ENCODE measurements at regions not wholly inside any gene's neighbourhood (a gene's known extent, or its start where the extent isn't known, plus 50 kb on each side); places are given as distances from the start of the nearest gene placed in this dataset.

DNA sequence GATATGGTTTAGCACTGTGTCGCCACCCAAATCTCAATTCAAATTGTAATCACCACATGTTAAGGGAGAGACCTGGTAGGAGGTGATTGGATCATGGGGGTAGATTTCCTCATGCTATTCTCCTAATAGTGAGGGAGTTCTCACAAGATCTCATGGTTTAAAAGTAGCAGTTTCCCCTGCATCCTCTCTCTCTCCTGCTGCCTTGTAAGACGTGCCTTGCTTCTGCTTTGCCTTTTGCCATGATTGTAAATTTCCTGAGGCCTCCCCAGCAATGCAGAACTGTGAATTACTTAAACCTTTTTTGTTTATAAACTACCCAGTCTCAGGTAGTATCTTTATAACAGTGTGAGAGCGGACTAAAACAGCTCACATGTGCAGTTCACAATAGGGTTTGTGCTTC lies 1668.7 kb upstream of the RAG2 start:
- H3K4me1 ChIP-seq (ENCODE audit: insufficient read depth, low read length), result no peaks in the 10 kb centered on the region
- no peak overlapping the region for H3K27ac ChIP-seq (ENCODE audit: extremely low read length, insufficient read depth, low read length)
- no peaks in the 10 kb centered on the region for H3K79me2 ChIP-seq (ENCODE audit: insufficient read depth, low read length)
- CTCF ChIA-PET (ENCODE audit: low intra/inter-chr PET ratio, low total read pairs), result no interaction called here
- H4K20me1 ChIP-seq (ENCODE audit: insufficient read depth, low read length), result no peaks in the 10 kb centered on the region
- H3K4me3 ChIP-seq (replicated peaks in 1 of 3; ENCODE audit: insufficient read depth in 1 of 3, low read depth in 2 of 3, low read length in 3 of 3), result no peak overlapping the region
- H2AFZ ChIP-seq (ENCODE audit: low read length), result no peak overlapping the region
- H3K27me3 ChIP-seq (ENCODE audit: control insufficient read depth in 1 of 2, insufficient read depth in 2 of 2, low read length in 2 of 2), result no peaks in the 10 kb centered on the region; a peak in 1 of 5 replicates
- H3K9me3 ChIP-seq (ENCODE audit: low read length), result peaks cover 61% of the 10 kb centered on the region
- BruUV-seq (replicated peaks), result no TSS peak
- DNase-seq (ENCODE audit: low spot score) (no peak), ATAC-seq (no peak), FAIRE-seq (no peak)
- TF ChIP-seq SP4 (CRISPR knock-in tag; IDR thresholded peaks at IDR 0.05), result no peak
- TF ChIP-seq ZNF792 (CRISPR knock-in tag; IDR thresholded peaks at IDR 0.05), result no peak
- TF ChIP-seq, protein P1, sequence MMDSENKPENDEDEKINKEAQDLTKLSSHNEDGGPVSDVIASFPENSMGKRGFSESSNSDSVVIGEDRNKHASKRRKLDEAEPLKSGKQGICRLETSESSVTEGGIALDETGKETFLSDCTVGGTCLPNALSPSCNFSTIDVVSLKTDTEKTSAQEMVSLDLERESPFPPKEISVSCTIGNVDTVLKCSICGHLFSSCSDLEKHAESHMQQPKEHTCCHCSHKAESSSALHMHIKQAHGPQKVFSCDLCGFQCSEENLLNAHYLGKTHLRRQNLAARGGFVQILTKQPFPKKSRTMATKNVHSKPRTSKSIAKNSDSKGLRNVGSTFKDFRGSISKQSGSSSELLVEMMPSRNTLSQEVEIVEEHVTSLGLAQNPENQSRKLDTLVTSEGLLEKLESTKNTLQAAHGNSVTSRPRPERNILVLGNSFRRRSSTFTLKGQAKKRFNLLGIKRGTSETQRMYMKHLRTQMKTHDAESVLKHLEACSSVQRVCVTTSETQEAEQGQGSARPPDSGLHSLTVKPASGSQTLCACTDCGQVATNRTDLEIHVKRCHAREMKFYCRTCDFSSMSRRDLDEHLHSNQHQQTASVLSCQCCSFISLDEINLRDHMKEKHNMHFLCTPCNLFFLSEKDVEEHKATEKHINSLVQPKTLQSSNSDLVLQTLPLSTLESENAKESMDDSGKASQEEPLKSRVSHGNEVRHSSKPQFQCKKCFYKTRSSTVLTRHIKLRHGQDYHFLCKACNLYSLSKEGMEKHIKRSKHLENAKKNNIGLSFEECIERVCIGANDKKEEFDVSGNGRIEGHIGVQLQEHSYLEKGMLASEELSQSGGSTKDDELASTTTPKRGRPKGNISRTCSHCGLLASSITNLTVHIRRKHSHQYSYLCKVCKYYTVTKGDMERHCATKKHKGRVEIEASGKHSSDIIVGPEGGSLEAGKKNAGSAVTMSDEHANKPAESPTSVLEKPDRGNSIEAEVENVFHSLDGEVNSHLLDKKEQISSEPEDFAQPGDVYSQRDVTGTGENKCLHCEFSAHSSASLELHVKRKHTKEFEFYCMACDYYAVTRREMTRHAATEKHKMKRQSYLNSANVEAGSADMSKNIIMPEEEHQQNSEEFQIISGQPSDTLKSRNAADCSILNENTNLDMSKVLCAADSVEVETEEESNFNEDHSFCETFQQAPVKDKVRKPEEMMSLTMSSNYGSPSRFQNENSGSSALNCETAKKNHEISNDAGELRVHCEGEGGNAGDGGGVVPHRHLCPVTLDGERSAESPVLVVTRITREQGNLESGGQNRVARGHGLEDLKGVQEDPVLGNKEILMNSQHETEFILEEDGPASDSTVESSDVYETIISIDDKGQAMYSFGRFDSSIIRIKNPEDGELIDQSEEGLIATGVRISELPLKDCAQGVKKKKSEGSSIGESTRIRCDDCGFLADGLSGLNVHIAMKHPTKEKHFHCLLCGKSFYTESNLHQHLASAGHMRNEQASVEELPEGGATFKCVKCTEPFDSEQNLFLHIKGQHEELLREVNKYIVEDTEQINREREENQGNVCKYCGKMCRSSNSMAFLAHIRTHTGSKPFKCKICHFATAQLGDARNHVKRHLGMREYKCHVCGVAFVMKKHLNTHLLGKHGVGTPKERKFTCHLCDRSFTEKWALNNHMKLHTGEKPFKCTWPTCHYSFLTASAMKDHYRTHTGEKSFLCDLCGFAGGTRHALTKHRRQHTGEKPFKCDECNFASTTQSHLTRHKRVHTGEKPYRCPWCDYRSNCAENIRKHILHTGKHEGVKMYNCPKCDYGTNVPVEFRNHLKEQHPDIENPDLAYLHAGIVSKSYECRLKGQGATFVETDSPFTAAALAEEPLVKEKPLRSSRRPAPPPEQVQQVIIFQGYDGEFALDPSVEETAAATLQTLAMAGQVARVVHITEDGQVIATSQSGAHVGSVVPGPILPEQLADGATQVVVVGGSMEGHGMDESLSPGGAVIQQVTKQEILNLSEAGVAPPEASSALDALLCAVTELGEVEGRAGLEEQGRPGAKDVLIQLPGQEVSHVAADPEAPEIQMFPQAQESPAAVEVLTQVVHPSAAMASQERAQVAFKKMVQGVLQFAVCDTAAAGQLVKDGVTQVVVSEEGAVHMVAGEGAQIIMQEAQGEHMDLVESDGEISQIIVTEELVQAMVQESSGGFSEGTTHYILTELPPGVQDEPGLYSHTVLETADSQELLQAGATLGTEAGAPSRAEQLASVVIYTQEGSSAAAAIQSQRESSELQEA (CRISPR knock-in tag; IDR thresholded peaks at IDR 0.05; ENCODE audit: not compliant biosample characterization), result no peak
- TF ChIP-seq MAFG (CRISPR knock-in tag; IDR thresholded peaks at IDR 0.05), result no peak
- TF ChIP-seq GATA4 (IDR thresholded peaks at IDR 0.05; ENCODE audit: borderline replicate concordance, low read depth), result no peak
- TF ChIP-seq ARID4A (CRISPR knock-in tag; IDR thresholded peaks at IDR 0.05; ENCODE audit: borderline replicate concordance), result no peak
- no peak for TF ChIP-seq FOXP1 (IDR thresholded peaks at IDR 0.05)
- no peak for TF ChIP-seq FOXP1 (CRISPR knock-in tag; IDR thresholded peaks at IDR 0.05)
- no peak for TF ChIP-seq ZNF773 (CRISPR knock-in tag; IDR thresholded peaks at IDR 0.05; ENCODE audit: borderline replicate concordance)
- TF ChIP-seq, protein P2, sequence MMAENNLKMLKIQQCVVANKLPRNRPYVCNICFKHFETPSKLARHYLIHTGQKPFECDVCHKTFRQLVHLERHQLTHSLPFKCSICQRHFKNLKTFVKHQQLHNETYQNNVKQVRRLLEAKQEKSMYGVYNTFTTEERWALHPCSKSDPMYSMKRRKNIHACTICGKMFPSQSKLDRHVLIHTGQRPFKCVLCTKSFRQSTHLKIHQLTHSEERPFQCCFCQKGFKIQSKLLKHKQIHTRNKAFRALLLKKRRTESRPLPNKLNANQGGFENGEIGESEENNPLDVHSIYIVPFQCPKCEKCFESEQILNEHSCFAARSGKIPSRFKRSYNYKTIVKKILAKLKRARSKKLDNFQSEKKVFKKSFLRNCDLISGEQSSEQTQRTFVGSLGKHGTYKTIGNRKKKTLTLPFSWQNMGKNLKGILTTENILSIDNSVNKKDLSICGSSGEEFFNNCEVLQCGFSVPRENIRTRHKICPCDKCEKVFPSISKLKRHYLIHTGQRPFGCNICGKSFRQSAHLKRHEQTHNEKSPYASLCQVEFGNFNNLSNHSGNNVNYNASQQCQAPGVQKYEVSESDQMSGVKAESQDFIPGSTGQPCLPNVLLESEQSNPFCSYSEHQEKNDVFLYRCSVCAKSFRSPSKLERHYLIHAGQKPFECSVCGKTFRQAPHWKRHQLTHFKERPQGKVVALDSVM (CRISPR knock-in tag; IDR thresholded peaks at IDR 0.05), result no peak
- no peak for TF ChIP-seq ZNF629 (CRISPR knock-in tag; conservative IDR thresholded peaks at IDR 0.05)
- TF ChIP-seq HOXA7 (CRISPR knock-in tag; IDR thresholded peaks at IDR 0.05), result no peak
- no peak for TF ChIP-seq FLYWCH1 (CRISPR knock-in tag; IDR thresholded peaks at IDR 0.05)
- POLR2A ChIA-PET, result no interaction called here
- H3K36me3 ChIP-seq (replicated peaks in 1 of 2; ENCODE audit: control insufficient read depth in 1 of 2, insufficient read depth in 2 of 2, low read length in 2 of 2), result no peaks in the 10 kb centered on the region
- 3% methylated on average over 3 of the region's 3 CpGs for WGBS (ENCODE audit: low lambda C conversion rate)
- intact Hi-C loops (cut with micrococcal nuclease; ENCODE audit: unreplicated experiment) (no loop called here), in situ Hi-C loops (cut with HindIII; ENCODE audit: extremely low pct_ligation_motif_present, low pct_unique_long_range_greater_than_20kb) (no loop called here)
- no peak overlapping the region for H3K9ac ChIP-seq (ENCODE audit: insufficient read depth, low read depth, low read length)
- H3K4me2 ChIP-seq (ENCODE audit: low read depth, low read length), result no peak overlapping the region

All from HepG2 (cell line).